ENCODE measurements at regions not wholly inside any gene's neighbourhood (a gene's known extent, or its start where the extent isn't known, plus 50 kb on each side); places are given as distances from the start of the nearest gene placed in this dataset.

DNA sequence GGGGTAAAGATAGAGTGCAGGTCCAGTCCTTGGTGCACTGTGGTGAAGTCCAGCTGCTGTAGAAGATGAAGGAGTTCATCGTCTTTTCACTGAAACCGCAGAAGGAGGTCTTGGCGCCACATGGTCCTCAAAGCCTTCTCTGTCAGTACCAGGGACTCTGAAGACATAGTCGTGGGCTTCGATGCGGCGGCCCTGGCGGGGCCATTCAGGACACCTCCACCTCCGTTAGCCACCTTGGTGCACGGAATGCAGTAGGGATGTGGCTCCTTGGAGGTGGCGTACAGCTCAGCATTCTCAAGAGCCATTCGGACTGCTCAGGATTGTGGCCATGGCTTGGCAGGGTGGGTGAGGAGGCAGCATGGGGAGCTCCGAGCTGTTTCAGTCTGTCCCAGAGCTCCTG is 418.8 kb downstream of the SUCLG1 start:
- TF ChIP-seq, protein P1, sequence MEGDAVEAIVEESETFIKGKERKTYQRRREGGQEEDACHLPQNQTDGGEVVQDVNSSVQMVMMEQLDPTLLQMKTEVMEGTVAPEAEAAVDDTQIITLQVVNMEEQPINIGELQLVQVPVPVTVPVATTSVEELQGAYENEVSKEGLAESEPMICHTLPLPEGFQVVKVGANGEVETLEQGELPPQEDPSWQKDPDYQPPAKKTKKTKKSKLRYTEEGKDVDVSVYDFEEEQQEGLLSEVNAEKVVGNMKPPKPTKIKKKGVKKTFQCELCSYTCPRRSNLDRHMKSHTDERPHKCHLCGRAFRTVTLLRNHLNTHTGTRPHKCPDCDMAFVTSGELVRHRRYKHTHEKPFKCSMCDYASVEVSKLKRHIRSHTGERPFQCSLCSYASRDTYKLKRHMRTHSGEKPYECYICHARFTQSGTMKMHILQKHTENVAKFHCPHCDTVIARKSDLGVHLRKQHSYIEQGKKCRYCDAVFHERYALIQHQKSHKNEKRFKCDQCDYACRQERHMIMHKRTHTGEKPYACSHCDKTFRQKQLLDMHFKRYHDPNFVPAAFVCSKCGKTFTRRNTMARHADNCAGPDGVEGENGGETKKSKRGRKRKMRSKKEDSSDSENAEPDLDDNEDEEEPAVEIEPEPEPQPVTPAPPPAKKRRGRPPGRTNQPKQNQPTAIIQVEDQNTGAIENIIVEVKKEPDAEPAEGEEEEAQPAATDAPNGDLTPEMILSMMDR (IDR thresholded peaks at IDR 0.05): no peak
- ATAC-seq (ENCODE audit: low FRiP score) (no peak), DNase-seq (ENCODE audit: low spot score) (no peak)

DNA sequence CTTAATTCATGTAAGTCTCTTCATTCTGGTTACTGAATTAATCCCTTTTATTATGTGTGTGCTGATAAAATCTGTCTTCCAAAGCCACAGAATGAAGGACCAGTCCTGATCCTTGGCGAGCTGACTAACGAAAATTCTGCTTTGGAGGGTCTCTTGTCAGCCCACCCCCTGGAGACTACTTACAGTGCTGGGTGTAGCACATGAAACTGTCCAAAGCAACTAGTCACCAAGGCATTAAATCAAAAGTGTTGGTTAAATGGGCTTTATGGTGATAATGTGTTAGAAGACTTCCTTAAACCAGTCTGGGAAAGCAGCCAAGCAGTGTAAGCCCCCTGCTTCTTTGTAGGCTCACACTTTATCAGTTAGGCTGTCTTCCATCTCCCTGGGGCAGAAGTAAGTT is 420.2 kb downstream of the SUCLG1 start:
- TF ChIP-seq, protein P1 (IDR thresholded peaks at IDR 0.05): no peak
- DNase-seq (ENCODE audit: low spot score) (no peak), ATAC-seq (ENCODE audit: low FRiP score) (no peak)

DNA sequence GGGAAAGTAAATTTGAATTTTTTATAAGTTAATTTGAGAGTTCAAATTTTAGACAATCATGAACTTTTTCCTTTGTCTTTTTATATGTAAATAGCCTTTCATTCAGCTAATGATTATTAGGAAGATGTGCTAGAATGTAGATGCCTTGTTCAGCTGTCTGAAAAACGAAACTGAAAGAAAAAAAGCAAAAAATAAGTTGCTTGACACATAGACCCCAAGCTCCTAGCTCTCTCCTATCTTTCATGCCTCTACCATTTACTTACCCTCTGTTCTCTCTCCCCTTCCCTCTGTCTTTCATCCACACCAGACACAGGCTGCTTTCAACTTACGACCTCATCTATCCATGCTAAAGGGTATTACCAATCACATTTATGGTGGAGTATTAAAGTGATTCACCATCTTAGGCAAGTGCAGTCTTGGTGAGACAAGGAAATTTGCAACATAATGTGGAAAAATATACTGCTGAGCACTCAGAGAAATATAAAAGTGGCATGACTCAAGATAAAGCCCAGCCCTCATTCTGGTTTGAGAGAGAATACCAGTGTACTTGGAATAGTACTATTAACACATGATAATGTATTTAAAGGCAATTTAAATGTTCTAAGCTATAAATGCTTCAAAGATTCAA is 425.6 kb downstream of the SUCLG1 start:
- TF ChIP-seq, protein P1 (IDR thresholded peaks at IDR 0.05): no peak
- ATAC-seq (ENCODE audit: low FRiP score): peak; percentile 57
- no peak for DNase-seq (ENCODE audit: low spot score)

DNA sequence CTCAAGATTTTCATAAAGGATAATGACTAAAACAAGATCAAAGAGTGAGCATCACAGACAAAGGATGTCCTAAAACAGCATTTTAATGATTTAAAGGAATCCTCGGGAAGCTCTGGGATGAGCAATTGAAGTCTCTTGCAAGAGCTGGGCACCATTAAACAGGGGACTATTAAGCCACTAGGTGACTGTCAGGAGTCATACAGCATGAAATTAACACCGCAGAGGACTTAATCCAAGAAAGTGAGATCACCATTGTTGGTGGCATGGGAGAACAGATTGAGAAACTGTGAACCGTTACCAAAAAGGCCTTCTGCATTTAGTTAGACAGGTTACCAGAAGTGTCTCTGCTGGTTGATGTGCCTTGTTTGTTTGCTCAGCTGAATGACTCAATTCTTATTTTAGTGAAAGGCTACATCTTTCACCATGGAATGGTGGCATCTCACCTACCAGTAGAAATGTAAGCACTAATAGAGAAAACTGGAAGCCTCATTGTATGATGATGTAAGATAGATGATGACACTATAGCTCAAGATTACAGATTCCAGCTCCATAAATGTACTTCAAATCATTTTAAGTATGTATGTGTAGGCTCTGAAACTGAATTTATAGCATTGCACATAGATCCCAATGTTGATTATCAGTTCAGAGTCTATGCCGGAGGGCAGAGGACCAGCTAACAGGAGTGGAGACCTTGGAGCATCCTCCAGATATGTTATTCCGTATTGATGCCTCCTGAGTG is 427.6 kb downstream of the SUCLG1 start:
- ATAC-seq (ENCODE audit: low FRiP score) (no peak), DNase-seq (ENCODE audit: low spot score) (no peak)
- TF ChIP-seq, protein P1 (IDR thresholded peaks at IDR 0.05): no peak

DNA sequence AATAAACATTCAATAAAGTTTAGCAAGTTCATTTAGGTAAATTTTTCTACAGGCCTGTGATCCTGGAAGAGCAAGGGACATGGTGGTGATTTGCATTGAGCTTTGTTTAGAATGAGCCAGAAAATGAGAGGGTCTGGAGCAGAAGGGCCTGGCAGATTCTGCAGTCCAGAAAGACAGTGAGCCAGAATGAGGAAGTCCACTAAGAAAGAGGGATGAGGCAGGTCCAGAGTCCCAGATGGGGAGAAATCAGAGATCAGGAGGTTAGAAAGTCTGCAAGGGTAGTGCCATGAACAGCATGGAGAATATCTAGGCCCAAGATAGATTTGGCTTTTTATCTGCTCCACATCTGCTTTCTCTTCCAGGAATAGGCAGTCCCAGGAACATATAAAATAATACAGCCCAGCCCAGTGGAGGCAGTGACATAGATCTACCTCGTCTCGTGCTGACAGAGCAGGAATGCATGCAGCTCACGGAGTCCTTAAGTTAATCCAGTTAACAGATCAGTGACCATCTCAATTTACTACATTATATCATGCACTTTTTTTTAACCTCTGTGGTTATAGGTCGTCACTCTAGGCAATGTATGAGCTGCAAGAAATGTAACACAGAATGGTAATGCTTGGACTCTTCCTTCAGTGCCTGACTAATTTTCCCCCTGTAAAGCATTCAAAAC is 429.0 kb downstream of the SUCLG1 start:
- ATAC-seq (ENCODE audit: low FRiP score): no peak

DNA sequence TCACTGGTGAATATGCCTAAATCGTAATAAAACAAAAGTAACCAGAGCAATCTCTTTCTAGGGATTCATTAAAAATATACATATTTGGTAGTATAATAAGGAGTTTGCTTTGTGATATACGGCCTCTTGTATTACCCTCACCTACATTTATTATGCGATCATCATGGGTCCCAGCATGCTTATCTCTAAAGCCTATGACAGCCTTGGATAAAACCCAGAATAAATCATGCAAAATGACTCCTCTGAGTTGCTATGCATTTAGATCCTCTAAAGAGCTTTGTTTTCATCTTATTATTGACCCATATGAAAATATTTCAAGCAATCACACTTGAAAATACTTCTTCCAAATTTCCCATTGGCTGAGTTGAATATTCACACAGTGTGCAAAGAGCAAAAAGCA is 432.3 kb downstream of the SUCLG1 start:
- TF ChIP-seq, protein P1 (IDR thresholded peaks at IDR 0.05): no peak
- DNase-seq (ENCODE audit: low spot score) (no peak), ATAC-seq (ENCODE audit: low FRiP score) (no peak)

More for the DNA sequence above, 429.0 kb downstream of the SUCLG1 start:
- TF ChIP-seq, protein P1 (IDR thresholded peaks at IDR 0.05): no peak
- no peak for DNase-seq (ENCODE audit: low spot score)

All from omental fat pad (tissue), 3 donors.